Epithelial cell of esophagus (primary cell): ENCODE measurements at regions not wholly inside any gene's neighbourhood (a gene's known extent, or its start where the extent isn't known, plus 50 kb on each side); places are given as distances from the start of the nearest gene placed in this dataset.

Source experiments
- DNase-seq: peaks from one replicate; pipeline ENCODE4 v3.0.0; 2010; ENCODE audit warnings: low read depth
- H3K4me3 ChIP-seq: 2 replicates; pipeline ENCODE4 v1.5.1; 2011; ENCODE audit warnings: mild to moderate bottlenecking, low read length, control low read depth
- CTCF ChIP-seq: IDR thresholded peaks from 2 replicates; pipeline ENCODE4 v1.5.1; 2011; ENCODE audit warnings: low read depth, mild to moderate bottlenecking, low read length, control low read depth, inconsistent platforms; ENCODE audit not compliant: insufficient read depth; ENCODE audit errors: missing control alignments

- TF ChIP-seq CTCF, result no peak
- no peak overlapping the region for H3K4me3 ChIP-seq
- no peak for DNase-seq
Observed at GRCh38 chr13:106390367-106390766, 145.1 kb downstream of the EFNB2 start.

- no peak overlapping the region for H3K4me3 ChIP-seq
- DNase-seq, result no peak
- TF ChIP-seq CTCF, result no peak
Observed at GRCh38 chr13:106385654-106386053, 149.8 kb downstream of the EFNB2 start.

GRCh38 chr13:106384516-106384915 lies 150.9 kb downstream of the EFNB2 start:
- no peak for TF ChIP-seq CTCF
- DNase-seq, result no peak
- no peak overlapping the region for H3K4me3 ChIP-seq

- no peak for DNase-seq
- TF ChIP-seq CTCF, result no peak
- no peak overlapping the region for H3K4me3 ChIP-seq
Observed at GRCh38 chr13:106383791-106384190, 151.7 kb downstream of the EFNB2 start.

GRCh38 chr13:106382534-106382933 lies 152.9 kb downstream of the EFNB2 start:
- TF ChIP-seq CTCF, result no peak
- H3K4me3 ChIP-seq, result no peak overlapping the region
- no peak for DNase-seq

GRCh38 chr13:106381091-106381490 lies 154.4 kb downstream of the EFNB2 start:
- no peak for DNase-seq
- H3K4me3 ChIP-seq, result no peak overlapping the region

More at GRCh38 chr13:106381091-106381490, 154.4 kb downstream of the EFNB2 start:
- no peak for TF ChIP-seq CTCF
